SH-SY5Y (cell line): ENCODE measurements at regions not wholly inside any gene's neighbourhood (a gene's known extent, or its start where the extent isn't known, plus 50 kb on each side); places are given as distances from the start of the nearest gene placed in this dataset.

ENCODE experiments used
- GATA2 ChIP-seq: IDR thresholded peaks from 2 replicates; pipeline ENCODE4 v1.6.1; 2011; ENCODE audit warnings: mild to moderate bottlenecking, low read depth, low read length
- GATA3 ChIP-seq: IDR thresholded peaks from 2 replicates; pipeline ENCODE4 v1.6.1; 2011; ENCODE audit warnings: low read depth, mild to moderate bottlenecking, low read length, moderate library complexity

GRCh38 chr5:118478852-118479251 is 509.5 kb downstream of the DTWD2 start:
- TF ChIP-seq GATA2, result no peak
- no peak for TF ChIP-seq GATA3
